ENCODE measurements at regions not wholly inside any gene's neighbourhood (a gene's known extent, or its start where the extent isn't known, plus 50 kb on each side); places are given as distances from the start of the nearest gene placed in this dataset.
A peak's percentile ranks its signal among the peaks of the same experiment; 100 is the strongest.

DNA sequence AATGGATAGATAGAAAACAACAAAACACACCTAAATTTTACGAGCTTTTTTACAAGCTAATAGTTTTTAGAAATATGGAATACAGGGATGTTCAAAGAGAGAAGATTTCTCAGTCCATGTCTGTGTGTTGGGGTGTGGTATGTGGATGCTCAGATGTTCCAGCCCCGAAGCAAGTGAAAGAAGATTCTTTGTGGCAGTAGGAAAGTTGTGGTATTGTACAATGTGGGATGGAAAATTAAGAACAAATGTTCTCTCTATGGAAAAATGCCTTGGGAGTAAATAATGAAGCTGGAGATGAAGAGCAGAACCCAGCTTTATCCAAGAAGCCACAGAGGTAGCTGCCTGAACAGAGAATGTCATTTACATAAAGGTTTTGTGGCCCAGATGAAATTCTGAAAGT is 150.3 kb upstream of the PRKD1 start:
- FAIRE-seq, result no peak

DNA sequence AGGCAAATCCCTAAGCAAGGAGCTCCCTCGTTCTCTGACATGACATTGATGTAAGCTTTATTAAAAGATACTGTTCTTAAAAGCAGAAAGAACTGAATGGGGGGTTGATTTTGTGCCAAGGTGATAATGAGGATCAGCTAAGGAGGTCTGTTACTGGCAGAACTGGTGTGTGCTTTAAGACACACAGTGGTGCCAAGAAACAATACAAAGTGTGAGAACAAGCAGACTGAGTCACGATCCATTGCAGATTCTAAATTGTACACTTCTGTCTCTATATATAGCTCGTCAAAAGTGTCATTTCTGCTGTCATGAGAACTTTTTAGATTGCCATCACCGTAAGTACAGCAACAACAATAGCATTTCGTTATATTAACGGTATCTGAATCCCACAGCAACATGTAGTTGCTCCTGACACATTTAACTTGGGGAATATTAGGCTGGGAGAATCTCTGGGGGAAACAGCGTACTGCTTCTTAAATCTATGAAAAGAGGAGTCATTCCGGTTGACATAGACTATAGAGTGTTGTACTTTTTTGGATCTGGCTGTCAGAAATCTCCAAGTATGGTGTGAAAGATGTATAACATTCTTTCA is 151.3 kb upstream of the PRKD1 start:
- no peak for FAIRE-seq

DNA sequence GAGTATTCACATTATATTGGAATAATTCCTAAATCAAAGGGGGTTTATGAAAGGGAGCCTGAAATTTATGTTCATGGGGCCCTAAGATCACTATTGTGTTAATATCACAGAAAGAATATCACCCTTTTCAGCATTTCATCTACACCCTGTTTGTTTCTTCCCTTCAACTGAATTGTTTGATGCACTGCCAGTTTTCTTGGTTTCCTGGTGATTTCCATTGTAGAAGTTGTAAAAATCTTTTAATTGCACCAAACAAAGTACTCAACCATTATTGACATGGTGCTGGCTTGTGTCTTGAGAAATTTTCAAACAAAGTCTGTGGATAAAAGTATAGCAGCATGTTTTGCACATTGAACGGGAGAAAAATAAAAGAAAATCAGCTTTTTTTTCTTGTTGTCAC is 154.8 kb upstream of the PRKD1 start:
- no peak for FAIRE-seq

DNA sequence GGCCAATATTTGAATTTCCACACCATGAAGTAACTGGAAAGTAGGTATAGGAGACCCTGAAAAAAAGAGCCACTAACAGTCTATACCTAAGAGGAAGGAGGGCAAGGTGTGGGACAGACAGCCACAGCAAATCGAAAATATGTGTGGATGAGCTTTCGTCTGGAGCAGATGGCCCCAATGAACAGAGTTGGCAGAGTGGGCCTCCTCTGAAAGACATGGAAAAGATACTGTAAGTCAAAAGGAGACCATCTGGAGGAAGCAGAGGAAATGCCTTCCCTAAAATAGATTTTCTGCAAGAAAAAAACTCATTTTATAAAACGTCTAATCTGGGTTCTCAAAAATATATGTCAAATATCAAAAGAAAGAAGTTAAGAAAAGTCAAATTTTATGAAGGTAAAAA is 157.2 kb upstream of the PRKD1 start:
- FAIRE-seq, result no peak

DNA sequence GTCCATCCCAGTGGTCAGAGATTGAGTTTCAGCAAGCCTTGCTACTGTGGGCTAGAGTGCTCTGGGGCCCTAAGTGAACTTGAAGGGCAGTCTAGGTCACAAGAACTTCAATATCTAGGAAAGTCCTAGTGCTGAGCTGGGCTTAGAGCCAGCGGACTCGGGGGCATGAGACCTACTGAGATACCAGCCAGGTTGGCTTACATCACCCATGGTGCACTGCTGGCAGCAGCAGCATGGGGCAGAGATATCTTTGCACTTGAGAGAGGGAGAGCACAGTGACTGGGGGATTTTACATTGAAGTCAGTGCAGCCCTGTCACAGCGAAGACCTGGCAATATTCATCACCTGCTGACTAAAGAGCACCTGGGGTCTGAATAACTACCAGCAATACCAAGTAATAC is 158.3 kb upstream of the PRKD1 start:
- FAIRE-seq, result no peak

DNA sequence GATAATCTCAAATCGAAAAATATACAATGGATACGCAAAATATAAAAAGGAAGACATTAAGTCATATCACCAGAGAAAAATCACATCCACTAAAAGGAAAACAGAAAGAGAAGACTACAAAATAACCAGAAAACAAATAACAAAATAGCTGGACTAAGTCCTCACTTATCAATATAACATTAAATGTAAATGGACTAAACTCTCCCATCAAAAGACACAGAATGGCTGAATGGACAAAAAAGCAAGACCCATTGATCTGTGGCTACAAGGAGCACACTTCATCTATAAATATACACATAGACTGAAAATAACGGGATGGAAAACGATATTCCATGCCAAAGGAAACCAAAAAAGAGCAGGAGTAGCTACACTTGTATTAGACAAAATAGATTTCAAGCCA is 161.0 kb upstream of the PRKD1 start:
- peak; percentile 13 for FAIRE-seq

DNA sequence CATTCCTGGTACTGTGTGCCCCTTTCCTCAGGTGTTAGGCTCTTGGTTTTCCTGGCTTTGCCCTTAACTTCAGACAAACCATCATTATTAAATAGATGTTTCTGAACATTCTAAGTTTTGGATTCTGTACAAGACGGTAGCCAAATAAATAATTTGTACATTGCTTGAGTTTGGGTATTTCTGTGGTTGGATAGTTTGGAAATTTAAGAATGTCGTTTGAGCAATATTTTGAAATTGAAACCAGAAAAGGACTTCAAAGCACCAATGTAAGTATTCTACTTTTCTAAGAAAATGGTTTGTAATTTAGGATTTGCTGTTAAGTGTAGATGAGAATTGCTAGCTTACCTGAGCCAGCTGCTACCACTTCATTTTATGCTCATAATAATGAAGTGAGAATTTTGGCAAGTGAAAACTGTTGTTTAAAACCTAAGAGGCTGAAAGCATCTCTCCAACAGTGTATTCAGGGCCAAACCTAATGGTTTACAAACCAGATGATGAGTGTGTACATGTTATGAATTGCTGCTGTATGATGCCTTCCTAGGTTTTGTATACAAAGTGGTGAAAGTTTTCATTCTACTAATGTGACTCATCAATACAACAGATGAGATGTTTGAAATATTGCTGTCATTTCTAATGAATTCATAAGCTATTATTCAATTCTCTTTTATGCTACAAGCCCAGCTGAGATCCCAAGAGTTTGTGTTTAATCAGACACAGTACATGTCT is 181.5 kb upstream of the PRKD1 start:
- FAIRE-seq, result no peak

DNA sequence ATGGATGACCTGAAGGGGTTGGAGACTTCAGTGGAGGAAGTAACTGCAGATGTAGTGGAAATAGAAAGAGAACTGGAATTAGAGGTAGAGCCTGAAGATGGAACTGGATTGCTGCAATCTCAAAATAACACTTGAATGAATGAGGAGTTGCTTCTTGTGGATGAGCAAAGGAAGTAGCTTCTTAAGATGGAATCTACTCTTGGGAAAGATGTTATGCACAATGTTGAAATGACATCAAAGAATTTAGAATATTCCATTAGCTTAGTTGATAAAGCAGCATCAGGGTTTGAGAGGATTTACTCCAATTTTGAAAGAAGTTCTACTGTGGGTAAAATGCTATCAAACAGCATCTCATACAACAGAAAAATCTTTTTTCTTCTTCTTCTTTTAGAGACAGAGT is 186.4 kb upstream of the PRKD1 start:
- FAIRE-seq, result no peak

DNA sequence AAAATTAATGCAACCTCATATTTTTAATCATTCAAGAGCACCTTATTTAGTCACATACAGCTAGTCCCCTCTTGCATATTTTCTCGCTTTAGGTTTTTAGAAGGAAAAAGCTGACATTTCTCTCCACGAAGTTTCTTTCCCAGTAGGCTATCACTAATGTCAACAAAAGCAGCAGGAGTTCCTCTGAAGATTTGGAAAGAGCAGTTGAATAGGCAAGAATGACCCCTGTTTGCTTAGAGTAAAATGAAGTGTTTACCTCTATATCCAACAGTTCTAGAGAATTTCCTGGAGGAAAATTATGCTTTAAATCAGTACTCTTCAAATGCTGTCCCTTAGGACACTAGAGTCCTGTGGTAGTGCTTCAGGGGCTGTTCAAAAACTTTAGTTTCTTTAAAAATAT is 188.1 kb upstream of the PRKD1 start:
- no peak for FAIRE-seq

DNA sequence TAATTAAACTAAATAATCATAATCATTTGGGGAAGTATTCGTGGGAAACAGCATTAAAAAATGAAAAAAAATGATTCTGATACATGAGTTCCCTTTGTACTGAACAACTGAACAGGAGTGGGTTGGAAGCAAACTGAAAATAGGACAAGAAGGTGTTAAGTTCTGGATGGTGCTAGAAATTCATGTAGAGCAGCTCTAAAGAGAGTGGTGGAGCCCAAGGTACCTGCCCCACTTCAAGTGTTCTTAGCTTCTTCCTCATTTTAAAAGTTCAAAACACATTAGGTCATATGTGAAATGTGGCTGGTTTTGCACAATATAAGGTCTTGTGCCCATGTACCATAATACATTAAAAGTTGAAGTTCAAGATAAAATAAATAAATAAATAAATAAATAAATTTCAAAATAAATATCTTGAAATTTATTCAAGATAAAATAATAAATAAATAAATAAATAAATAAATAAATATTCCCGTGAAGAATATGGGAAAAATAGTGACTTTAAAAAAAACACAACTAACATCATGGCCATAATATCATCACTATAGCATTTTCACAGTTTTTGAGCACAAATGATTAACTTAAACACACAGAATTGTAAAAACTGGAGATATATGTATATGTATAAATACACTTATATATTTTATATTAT is 191.5 kb upstream of the PRKD1 start:
- no peak for FAIRE-seq

DNA sequence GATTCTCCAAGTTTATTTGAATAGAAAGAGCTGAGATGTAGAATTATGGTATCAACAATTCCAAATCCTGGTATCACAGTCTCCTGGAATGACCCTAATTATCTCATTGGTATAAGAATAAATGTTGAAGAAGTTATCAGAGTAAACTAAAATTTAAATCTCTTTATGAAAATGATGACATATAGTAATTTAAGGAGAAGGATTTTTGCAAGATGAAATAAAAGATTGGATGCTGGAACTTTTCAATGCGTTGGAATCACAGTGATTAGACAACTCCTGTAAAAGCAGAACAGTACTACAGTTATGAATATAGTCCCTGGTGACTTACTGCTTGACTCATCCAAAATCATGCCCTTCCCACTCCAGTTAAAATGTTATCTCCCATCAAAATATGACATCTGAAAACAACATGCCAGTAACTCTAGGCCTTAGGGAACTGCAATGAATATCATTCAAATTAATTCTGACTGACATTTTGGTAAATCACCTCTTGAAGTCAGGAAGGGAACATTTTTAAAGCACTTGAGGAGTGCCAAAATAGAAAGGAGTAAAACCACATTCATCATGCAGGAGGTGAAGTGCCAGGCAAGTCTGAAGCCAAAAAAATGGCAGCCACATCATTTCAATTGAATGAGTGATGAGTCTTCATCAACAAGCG is 197.8 kb upstream of the PRKD1 start:
- FAIRE-seq, result no peak

DNA sequence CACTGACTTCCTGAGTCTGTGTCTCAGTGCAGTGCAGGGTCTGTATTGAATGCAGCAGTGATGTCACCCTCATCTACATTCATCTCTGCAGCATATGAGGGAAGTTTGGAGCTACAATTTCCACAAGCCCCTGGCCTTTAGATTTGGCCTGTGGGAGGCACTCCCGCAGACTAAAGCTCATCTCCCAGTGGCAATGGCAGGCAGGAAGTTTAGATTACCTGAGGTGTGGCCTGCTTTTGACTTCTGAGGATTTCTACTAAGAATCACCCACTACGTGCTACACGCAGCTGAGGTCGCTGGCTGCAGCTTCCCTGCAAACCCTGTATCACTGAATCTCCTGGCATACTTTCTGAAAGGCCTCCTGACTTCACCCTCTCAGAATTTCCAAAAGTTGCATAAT is 202.2 kb upstream of the PRKD1 start:
- FAIRE-seq, result no peak

DNA sequence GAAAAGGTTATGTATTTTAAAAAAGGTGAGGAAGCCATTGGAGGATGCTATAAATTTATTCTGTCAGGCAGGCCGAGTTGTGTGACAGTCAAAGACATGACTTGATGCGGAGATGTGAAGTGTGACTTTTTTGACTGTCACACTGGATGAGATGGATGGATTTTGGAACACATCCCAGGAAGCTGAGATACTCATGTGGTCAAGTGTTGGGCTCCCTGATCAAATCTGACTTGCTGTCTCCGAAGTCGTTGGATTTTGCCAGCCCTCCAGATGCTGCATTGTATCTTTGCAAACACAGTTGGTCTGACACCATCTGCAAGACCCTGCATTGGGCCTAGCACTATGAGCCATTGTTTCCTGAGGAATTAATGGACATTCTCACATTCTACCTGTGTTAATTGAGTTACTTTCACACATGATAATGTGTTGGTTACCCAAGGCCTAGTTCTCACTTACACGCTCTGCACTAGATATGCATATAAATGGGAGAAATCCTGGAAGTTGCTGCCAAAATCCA is 204.0 kb upstream of the PRKD1 start:
- no peak for FAIRE-seq

DNA sequence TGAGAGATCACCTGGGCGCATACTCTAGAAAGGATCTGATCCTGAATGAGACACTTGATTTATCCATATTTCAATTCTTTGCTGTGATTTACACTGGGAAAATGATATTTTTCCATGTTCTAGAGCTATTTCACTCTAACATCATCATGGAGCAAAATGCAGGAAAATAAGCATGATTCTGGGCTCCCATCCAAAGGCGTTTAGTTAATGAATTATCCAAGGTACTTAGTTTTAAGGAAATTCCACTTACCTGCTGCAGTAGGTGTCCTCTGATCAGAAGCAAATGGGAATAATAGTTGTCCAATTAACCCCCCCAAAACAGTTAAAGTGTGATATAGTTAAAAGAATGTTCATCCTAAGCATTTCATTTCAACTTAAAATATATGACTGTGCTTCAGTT is 204.5 kb upstream of the PRKD1 start:
- peak; percentile 47 for FAIRE-seq

DNA sequence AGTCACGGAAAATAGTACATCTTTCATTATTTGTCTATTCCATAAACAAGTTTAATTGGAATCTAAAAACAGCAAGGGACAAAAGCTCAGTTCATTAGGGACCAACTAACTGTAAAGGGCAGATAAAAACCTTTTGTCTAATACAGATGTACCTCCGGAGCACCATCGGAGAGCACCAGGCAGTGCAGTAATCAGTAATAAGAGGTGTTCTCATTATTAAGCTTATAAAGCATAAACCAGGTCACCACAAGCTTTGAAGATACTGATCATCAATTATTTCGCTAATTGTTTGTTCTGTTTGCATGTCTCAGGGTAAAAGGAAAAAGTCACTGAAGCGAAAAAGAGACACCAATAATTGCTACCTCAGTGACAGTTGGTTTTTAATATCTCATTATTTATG is 207.3 kb upstream of the PRKD1 start:
- no peak for FAIRE-seq

DNA sequence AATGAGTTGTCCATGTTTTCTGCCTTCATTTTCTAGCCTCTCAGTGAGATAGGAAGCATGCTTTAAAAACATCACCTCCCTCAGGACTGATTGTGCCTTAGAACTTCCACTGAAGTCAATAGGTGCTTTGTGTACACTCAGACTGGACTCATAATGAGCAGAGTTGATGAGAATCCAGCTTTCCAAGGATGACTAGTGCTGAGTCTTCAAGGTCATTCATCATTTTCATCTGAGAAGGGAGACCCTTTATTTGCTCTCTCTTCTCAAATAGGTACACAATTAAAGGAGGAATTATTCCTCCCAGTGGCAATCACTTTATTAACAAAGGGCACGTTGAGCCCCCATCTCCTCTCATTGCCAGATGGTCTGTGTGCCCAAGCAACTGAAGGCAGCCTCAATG is 210.9 kb upstream of the PRKD1 start:
- no peak for FAIRE-seq

DNA sequence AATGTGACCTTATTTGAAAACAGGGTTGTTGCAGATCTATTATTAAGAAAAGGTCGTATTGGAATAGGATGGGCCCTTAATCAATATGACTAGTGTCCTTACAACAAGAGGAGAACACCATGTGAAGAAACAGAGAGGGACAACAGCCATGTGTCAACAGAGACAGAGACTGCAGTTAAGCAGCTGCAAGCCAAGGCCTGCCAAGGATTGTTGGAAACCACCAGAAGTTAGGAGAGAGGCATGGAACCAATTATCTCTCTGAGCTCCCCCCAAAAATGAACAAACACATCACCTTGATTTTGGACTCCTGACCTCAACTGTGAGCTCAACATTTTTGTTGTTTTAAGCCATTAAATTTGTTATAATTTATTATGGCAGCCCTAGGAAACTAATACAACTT is 214.6 kb upstream of the PRKD1 start:
- FAIRE-seq, result no peak

DNA sequence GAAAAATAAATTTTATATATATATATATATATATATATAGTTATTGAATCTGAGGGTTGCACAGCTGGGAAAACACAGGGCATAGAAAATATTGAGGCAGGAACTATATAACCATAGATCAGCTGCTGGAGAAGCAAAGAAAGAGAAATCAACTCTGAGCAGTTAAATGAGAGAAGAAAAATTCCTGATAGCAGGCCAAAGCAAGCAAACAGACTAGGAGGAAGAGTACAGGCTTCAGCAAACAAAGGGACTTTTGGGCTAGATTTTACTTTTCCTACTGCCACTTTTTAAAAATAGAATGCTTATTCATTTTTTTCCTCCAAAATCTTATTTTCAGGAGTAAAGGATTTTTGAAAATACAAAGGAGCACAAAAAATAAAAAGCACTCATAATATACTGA is 216.0 kb upstream of the PRKD1 start:
- no peak for FAIRE-seq

DNA sequence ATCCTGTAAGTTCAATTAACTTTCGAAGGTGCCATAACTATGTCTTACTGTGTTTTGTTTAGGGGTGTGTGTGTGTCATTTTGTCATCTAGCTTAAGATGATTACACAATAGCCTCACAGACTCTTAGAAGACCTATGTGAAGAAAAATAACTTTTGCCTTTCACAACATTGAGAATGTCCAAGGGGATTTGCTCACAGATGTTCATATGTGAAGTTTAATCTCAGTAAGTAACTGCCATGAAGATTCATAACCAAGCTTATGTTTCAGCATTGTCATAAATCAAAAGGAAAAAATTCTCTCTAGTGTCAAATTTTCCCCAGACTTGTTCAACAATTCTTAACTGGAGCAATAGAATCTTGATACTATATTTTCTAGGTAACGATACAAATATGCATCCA is 226.1 kb upstream of the PRKD1 start:
- FAIRE-seq, result no peak

DNA sequence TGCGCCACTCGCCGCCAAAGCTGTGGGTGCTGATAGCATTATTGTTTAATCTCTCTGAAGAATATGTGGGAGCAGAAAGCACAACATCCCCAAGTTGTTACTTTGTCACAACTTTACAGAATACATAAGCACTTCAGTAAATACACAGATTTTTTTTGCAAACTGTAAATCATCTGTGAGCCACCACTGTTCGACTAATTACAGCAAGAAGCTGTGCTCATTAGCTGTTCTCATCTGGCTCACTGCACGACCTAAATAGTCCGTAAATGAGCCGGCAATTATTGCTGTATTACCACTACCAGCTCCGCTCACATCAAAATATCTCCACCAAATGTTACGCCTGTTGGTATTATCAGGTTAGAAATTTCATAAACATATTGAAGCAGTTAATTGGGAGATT is 228.9 kb upstream of the PRKD1 start:
- FAIRE-seq, result no peak

DNA sequence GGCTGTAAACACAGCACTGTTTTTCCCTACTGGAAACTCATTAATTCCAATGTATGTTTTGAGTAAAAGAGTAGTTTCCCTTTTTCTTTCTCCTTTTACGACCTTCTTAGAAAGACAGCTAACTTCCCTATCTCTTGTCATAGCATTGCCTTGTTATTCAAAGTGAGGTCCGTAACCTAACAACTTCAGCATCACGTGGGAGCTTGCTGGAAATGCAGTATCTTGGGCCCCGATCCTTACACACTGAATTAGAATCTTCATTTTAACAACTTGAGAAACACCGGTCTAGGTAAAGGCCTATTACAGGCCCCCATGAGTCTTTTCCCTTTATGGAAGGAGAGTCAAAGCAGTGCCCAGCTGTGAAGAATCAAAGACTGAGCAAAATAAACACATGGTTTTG is 230.7 kb upstream of the PRKD1 start:
- FAIRE-seq, result no peak

DNA sequence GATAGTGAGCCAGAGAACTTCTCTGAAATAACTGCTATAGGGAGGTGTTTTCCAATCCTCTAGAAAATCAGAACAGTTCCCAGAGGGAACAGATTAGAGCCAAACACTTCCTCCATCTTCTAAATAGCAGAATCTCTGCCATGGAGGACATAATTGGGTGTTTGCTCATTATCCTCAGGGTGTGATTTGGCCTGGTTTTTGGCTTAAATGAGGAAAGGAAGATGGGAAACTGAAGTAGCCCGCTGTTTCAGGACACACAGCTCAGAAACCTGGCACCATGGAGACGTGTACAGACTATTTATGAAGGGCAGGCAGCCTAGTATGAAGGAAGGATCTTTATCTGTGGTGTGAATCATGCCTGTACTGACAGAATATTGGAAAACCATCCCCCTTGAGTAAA is 231.7 kb upstream of the PRKD1 start:
- FAIRE-seq, result no peak

DNA sequence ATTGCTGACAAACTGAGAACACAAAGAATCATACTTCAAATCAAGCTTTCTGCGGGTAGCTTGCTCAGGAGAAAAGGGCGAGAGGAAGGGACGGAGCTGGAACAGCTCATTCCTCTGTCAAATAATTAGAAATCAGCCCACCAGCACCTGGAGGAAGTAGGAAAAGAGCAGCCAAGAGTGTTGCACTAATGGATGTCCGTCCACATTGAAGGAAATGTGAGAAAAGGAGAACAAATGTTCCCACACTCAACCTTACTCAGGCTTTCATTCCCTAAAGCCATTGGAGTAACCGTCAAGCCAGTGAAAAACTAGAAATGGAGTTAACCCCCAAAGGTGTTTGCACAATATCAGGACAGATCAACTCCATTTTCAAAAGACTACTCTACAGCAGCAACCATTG is 233.0 kb upstream of the PRKD1 start:
- FAIRE-seq, result no peak

DNA sequence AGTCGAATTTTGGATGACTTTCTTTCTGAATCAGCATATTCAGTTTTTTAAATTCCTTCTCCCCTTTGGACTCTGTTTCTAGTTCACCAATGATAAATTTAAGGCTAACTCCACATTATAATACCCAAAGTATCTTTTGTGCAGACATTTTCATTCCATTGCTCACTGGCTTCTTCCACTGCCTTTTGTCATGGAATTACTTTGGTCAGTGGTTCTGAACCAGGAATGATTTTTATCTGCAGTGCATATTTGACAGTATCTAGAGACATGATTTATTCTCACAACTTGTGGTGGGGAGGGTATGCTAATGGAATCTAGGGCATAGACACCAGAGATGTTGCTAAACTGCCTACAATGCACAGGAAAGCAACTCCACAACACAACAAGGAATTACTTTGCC is 234.4 kb upstream of the PRKD1 start:
- no peak for FAIRE-seq

All from islet of Langerhans (tissue), 1 donor.